Skeletal muscle tissue (tissue), 3 donors: ENCODE measurements at regions not wholly inside any gene's neighbourhood (a gene's known extent, or its start where the extent isn't known, plus 50 kb on each side); places are given as distances from the start of the nearest gene placed in this dataset.

Experiments used
- H3K27ac ChIP-seq: one replicate; pipeline ENCODE4 v1.7.0; 2013; ENCODE audit warnings: mild to moderate bottlenecking, low read depth, low read length, inconsistent platforms
- H3K27me3 ChIP-seq, 3 donors: one replicate each; pipeline ENCODE4 v1.7.0; 2013; ENCODE audit warnings: low read length in 3 of 3; ENCODE audit not compliant: control insufficient read depth in 3 of 3, insufficient read depth in 3 of 3
- H3K36me3 ChIP-seq, 3 donors: one replicate each; pipeline ENCODE4 v1.7.0; 2013; ENCODE audit warnings: low read length in 3 of 3; ENCODE audit not compliant: control insufficient read depth in 3 of 3, insufficient read depth in 3 of 3
- H3K4me1 ChIP-seq, 3 donors: one replicate each; pipeline ENCODE4 v1.7.0; 2013; ENCODE audit warnings: low read length in 3 of 3, mild to moderate bottlenecking in 3 of 3; ENCODE audit not compliant: control insufficient read depth in 3 of 3, insufficient read depth in 3 of 3
- H3K4me3 ChIP-seq, 3 donors: one replicate each; pipeline ENCODE4 v1.7.0; 2013; ENCODE audit warnings: low read length in 3 of 3
- H3K9ac ChIP-seq, 3 donors: one replicate each; pipeline ENCODE4 v1.7.0; 2013; ENCODE audit warnings: low read length in 3 of 3, mild to moderate bottlenecking in 3 of 3, moderate library complexity in 2 of 3, low read depth in 1 of 3
- H3K9me3 ChIP-seq, 3 donors: one replicate each; pipeline ENCODE4 v1.7.0; 2013; ENCODE audit warnings: low read length in 3 of 3; ENCODE audit not compliant: control insufficient read depth in 3 of 3
- donor health status: Osteomylitis.

GRCh38 chr2:30338475-30338874 lies 107.1 kb downstream of the LBH start:
- no peak overlapping the region for H3K4me3 ChIP-seq
- no peak overlapping the region for H3K27ac ChIP-seq
- peaks cover 0 to 5% (median 4%) of the 10 kb centered on the region in 3 donors for H3K4me1 ChIP-seq
- H3K9ac ChIP-seq = no peak overlapping the region
- H3K9me3 ChIP-seq = no peaks in the 10 kb centered on the region
- H3K27me3 ChIP-seq = peaks cover 0 to 3% (median 0%) of the 10 kb centered on the region in 3 donors
- no peaks in the 10 kb centered on the region for H3K36me3 ChIP-seq

DNA sequence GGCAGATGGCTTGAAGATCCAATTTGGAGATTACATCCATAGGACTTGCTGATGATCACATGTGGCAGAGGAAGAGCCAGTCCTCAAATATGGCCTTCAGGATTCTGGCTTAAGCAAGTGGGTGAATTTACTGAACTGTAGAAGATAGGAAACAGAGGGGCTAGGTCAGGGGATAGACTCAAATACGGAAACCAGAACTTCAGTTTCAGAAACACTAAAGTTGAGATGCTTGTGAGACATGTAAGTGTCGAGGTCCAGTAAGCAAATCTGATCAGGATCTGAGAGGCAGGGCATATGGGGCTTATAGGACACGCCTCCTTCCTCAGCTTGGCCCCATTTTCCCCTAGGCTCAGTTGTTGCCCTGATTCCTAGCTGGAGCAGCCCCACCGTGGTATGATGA lies 107.7 kb downstream of the LBH start:
- Histone ChIP-seq H3K9ac (no peak overlapping the region), H3K4me3 (no peak overlapping the region), H3K4me1 (peaks cover 0 to 5% (median 4%) of the 10 kb centered on the region in 3 donors), H3K27me3 (peaks cover 0 to 3% (median 0%) of the 10 kb centered on the region in 3 donors), H3K27ac (no peak overlapping the region), H3K36me3 (no peaks in the 10 kb centered on the region), H3K9me3 (no peaks in the 10 kb centered on the region)

GRCh38 chr2:30341500-30342267 lies 105.4 kb upstream of the LCLAT1 start:
- H3K36me3 ChIP-seq = no peaks in the 10 kb centered on the region
- no peak overlapping the region for H3K9ac ChIP-seq
- H3K27me3 ChIP-seq = no peaks in the 10 kb centered on the region
- no peak overlapping the region for H3K4me3 ChIP-seq
- no peaks in the 10 kb centered on the region for H3K9me3 ChIP-seq
- H3K27ac ChIP-seq = no peak overlapping the region
- peaks cover 4 to 9% (median 8%) of the 10 kb centered on the region in 3 donors for H3K4me1 ChIP-seq

GRCh38 chr2:30346471-30347169 lies 100.4 kb upstream of the LCLAT1 start:
- H3K27ac ChIP-seq = peak overlapping the region; percentile 30

DNA sequence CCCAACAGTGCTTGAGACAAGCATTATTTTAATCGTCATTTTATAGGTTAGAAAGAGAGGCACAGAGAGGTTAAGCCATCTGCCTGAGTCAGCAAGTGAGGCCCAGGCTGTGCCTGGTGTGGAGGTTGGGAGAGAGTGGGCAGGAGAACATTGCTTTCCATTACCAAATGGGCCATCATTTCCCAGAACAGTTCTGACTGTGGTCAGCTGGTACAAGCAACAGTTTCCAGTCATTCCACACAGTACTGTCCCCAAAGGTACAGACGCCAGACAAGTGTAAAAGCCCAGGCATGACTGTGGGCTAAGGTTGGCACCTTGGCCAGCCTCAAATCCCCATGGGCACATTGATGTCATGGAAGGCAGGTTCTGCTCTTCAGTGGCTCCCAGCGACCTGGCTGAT lies 98.2 kb upstream of the LCLAT1 start:
- H3K27ac ChIP-seq = no peak overlapping the region
- H3K9ac ChIP-seq = no peak overlapping the region
- H3K36me3 ChIP-seq = no peaks in the 10 kb centered on the region
- H3K27me3 ChIP-seq = no peaks in the 10 kb centered on the region
- no peak overlapping the region for H3K4me3 ChIP-seq
- H3K4me1 ChIP-seq = peaks cover 11 to 16% (median 14%) of the 10 kb centered on the region in 3 donors
- no peaks in the 10 kb centered on the region for H3K9me3 ChIP-seq

More at GRCh38 chr2:30346471-30347169, 100.4 kb upstream of the LCLAT1 start:
- Histone ChIP-seq H3K27me3 (no peaks in the 10 kb centered on the region), H3K9me3 (no peaks in the 10 kb centered on the region), H3K9ac (peak overlapping the region in 2 of 3 donors; percentile 3 to 61), H3K4me3 (peak overlapping the region; percentile 16 to 52 (median 32)), H3K4me1 (peaks cover 11 to 16% (median 14%) of the 10 kb centered on the region in 3 donors), H3K36me3 (no peaks in the 10 kb centered on the region)

GRCh38 chr2:30349691-30350090 lies 97.4 kb upstream of the LCLAT1 start:
- H3K36me3 ChIP-seq = no peaks in the 10 kb centered on the region
- H3K27ac ChIP-seq = no peak overlapping the region
- peaks cover 11 to 16% (median 14%) of the 10 kb centered on the region in 3 donors for H3K4me1 ChIP-seq
- H3K27me3 ChIP-seq = no peaks in the 10 kb centered on the region
- no peak overlapping the region for H3K9ac ChIP-seq
- H3K4me3 ChIP-seq = no peak overlapping the region
- no peaks in the 10 kb centered on the region for H3K9me3 ChIP-seq

GRCh38 chr2:30351116-30351515 lies 95.9 kb upstream of the LCLAT1 start:
- no peak overlapping the region for H3K27ac ChIP-seq
- no peak overlapping the region for H3K4me3 ChIP-seq
- H3K9ac ChIP-seq = no peak overlapping the region
- no peaks in the 10 kb centered on the region for H3K9me3 ChIP-seq
- H3K27me3 ChIP-seq = no peaks in the 10 kb centered on the region
- H3K4me1 ChIP-seq = peaks cover 11 to 13% (median 12%) of the 10 kb centered on the region in 3 donors
- no peaks in the 10 kb centered on the region for H3K36me3 ChIP-seq

DNA sequence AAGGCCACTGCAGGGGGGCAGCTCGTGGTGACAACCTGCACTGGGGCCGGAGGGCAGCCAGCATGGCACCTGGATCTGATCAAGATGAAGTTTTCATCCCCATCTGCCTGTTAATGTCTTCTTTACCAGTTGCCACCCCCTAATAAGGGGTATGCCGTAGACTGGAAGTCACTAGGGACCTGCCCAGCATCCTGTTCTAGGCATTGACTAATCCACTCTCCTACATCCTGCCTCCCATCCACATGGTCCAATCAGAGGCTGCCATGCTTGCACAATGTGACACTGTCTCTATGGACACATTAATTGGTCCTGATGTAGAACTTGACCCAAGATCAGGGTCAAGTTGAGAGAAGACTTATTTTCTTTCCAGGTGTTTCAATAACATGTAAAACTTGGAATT lies 95.1 kb upstream of the LCLAT1 start:
- Histone ChIP-seq H3K4me1 (peaks cover 4 to 5% (median 4%) of the 10 kb centered on the region in 3 donors), H3K36me3 (no peaks in the 10 kb centered on the region), H3K27ac (no peak overlapping the region), H3K27me3 (peaks cover 0 to 2% (median 0%) of the 10 kb centered on the region in 3 donors), H3K4me3 (no peak overlapping the region), H3K9me3 (no peaks in the 10 kb centered on the region), H3K9ac (no peak overlapping the region)

DNA sequence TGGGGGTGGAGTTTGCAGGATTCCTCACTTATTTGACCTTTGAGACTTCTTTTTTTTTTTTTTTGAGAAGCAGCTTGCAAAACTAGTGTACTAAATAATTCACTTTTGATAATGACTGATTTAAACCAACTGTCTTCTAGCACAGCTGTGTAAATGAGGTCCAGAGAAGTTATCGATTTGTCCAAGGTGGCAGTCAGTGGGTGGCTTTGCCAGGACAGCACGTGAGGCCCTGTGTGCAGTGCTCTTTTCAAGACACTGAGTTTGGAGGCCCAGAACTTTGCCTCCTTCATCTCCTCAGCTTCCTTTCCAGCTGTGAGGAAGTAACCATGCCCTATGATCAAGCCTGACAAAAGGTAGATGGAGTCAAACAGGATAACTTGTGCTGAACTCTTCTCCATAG lies 92.9 kb upstream of the LCLAT1 start:
- Histone ChIP-seq H3K27ac (no peak overlapping the region), H3K36me3 (no peaks in the 10 kb centered on the region), H3K9me3 (no peaks in the 10 kb centered on the region), H3K27me3 (peaks cover 0 to 2% (median 0%) of the 10 kb centered on the region in 3 donors), H3K4me1 (peaks cover 3 to 4% (median 4%) of the 10 kb centered on the region in 3 donors), H3K4me3 (no peak overlapping the region), H3K9ac (no peak overlapping the region)

GRCh38 chr2:30354621-30355020 lies 92.4 kb upstream of the LCLAT1 start:
- Histone ChIP-seq H3K27me3 (peaks cover 0 to 2% (median 0%) of the 10 kb centered on the region in 3 donors), H3K9ac (no peak overlapping the region), H3K36me3 (no peaks in the 10 kb centered on the region), H3K4me1 (peaks cover 3 to 4% (median 4%) of the 10 kb centered on the region in 3 donors), H3K27ac (no peak overlapping the region), H3K4me3 (no peak overlapping the region), H3K9me3 (no peaks in the 10 kb centered on the region)
